K562 (cell line): ENCODE measurements at regions not wholly inside any gene's neighbourhood (a gene's known extent, or its start where the extent isn't known, plus 50 kb on each side); places are given as distances from the start of the nearest gene placed in this dataset.

ENCODE experiments used
- ATAC-seq: fragments of 200-7000 bp; cut with Tn5 transposase; 3 replicates; pipeline ENCODE4 v1.9.1; 2020; ENCODE audit warnings: moderate library complexity
- BruUV-seq: library from RNA; stranded (reverse); fragments of 400-500 nt; replicated peaks from 2 replicates; lab custom pipeline; 2021; lab: Mats Ljungman, UMichigan
- CTCF ChIA-PET: fragments of 300-600 bp; formaldehyde crosslinking; extraction: SDS; loops from one replicate; lab custom pipeline; 2021; ENCODE audit warnings: low intra/inter-chr PET ratio; lab: Yijun Ruan, JAX
- POLR2A ChIA-PET: fragments of 300-600, 350-650 bp; sonication (Branson Sonifier 250); formaldehyde crosslinking; extraction: SDS; loops from one replicate; lab custom pipeline; 2021; ENCODE audit warnings: antibody characterized with exemption, inconsistent platforms; lab: Yijun Ruan, JAX
- DNase-seq, 4 experiments: peaks; one replicate each; pipeline versions ENCODE4 v3.0.0 to v3.0.0-alpha.2; 2011 to 2018; ENCODE audit warnings: low spot score in 3 of 4, mixed read lengths in 3 of 4; ENCODE audit errors: extremely low read depth in 1 of 4
- FAIRE-seq: peaks from 2 replicates; lab custom pipeline; 2011; peaks lifted over from hg19 to GRCh38; lab: Jason Lieb, UNC
- H2AFZ ChIP-seq: 2 replicates; pipeline ENCODE4 v1.6.0; 2011; ENCODE audit warnings: low read depth, low read length, control low read depth, inconsistent platforms
- H3K27ac ChIP-seq: fragments of 200-600 bp; 3 replicates; pipeline ENCODE4 v1.8.0; 2011; ENCODE audit warnings: low read depth, mild to moderate bottlenecking, control low read depth, inconsistent platforms, low read length, moderate library complexity, mixed read lengths; ENCODE audit errors: extremely low read depth
- H3K27me3 ChIP-seq, 2 experiments: fragments of 300-600 bp in 1 of 2; 2 replicates in 1 of 2; 3 replicates in 1 of 2; pipeline versions ENCODE4 v1.6.0 to v1.8.0; 2011; ENCODE audit warnings: inconsistent platforms in 2 of 2, low read length in 2 of 2, mild to moderate bottlenecking in 1 of 2, mixed read lengths in 1 of 2, moderate library complexity in 1 of 2; ENCODE audit not compliant: control insufficient read depth in 2 of 2, insufficient read depth in 2 of 2
- H3K36me3 ChIP-seq: fragments of 300-600 bp; 3 replicates; pipeline ENCODE4 v1.8.0; 2011; ENCODE audit warnings: mild to moderate bottlenecking, low read length, inconsistent platforms; ENCODE audit not compliant: control insufficient read depth, insufficient read depth
- H3K4me1 ChIP-seq, 2 experiments: fragments of 200-600 bp in 1 of 2; replicated peaks in 1 of 2; 2 replicates in 1 of 2; 3 replicates in 1 of 2; pipeline versions ENCODE4 v1.5.1 to v1.8.0; 2011; ENCODE audit warnings: inconsistent platforms in 2 of 2, low read length in 2 of 2, mild to moderate bottlenecking in 1 of 2, mixed read lengths in 1 of 2, moderate library complexity in 1 of 2; ENCODE audit not compliant: control insufficient read depth in 2 of 2, insufficient read depth in 2 of 2
- H3K4me2 ChIP-seq: 2 replicates; pipeline ENCODE4 v1.6.1; 2011; ENCODE audit warnings: low read length, control low read depth, inconsistent platforms, mixed read lengths; ENCODE audit not compliant: insufficient read depth
- H3K4me3 ChIP-seq: fragments of 200-600 bp; sonication (generic), shearing (Covaris generic); 2 replicates; pipeline ENCODE4 v1.5.1; 2016; ENCODE audit warnings: control low read depth, inconsistent platforms
- H3K79me2 ChIP-seq: fragments of 200-600 bp; 3 replicates; pipeline ENCODE4 v1.8.0; 2011; ENCODE audit warnings: low read length, inconsistent platforms; ENCODE audit not compliant: control insufficient read depth, insufficient read depth
- H3K9ac ChIP-seq, 2 experiments: 2 replicates each; pipeline versions ENCODE4 v1.6.0 to v1.6.1; 2011; ENCODE audit warnings: low read depth in 2 of 2, low read length in 2 of 2, control low read depth in 1 of 2, inconsistent platforms in 1 of 2, mild to moderate bottlenecking in 1 of 2, mixed read lengths in 1 of 2; ENCODE audit not compliant: insufficient read depth in 1 of 2
- H3K9me1 ChIP-seq: one replicate; pipeline ENCODE4 v1.6.0; 2011; ENCODE audit warnings: inconsistent platforms, mild to moderate bottlenecking, low read length, moderate library complexity; ENCODE audit not compliant: control insufficient read depth, insufficient read depth
- H3K9me3 ChIP-seq: replicated peaks from 2 replicates; pipeline ENCODE4 v1.5.1; 2011; ENCODE audit warnings: low read depth, low read length, inconsistent platforms; ENCODE audit not compliant: control insufficient read depth, insufficient read depth
- H4K20me1 ChIP-seq: replicated peaks from 2 replicates; pipeline ENCODE4 v1.6.1; 2011; ENCODE audit warnings: low read length, inconsistent platforms, mixed read lengths; ENCODE audit not compliant: control insufficient read depth, insufficient read depth
- ARNT ChIP-seq, 2 experiments: fragments of 450-650 bp; IDR thresholded peaks; 2 replicates each; pipeline ENCODE4 v1.6.1; 2016; ENCODE audit warnings: mild to moderate bottlenecking in 1 of 2
- CCNT2 ChIP-seq: IDR thresholded peaks from 2 replicates; pipeline ENCODE4 v1.6.1; 2011; ENCODE audit warnings: borderline replicate concordance, low read depth, mild to moderate bottlenecking, moderate library complexity, mixed read lengths, low read length; ENCODE audit not compliant: insufficient read length; ENCODE audit errors: extremely low read depth
- EGR1 ChIP-seq: fragments of 450-650 bp; conservative IDR thresholded peaks from 2 replicates; pipeline ENCODE4 v1.6.1; 2017; ENCODE audit warnings: mild to moderate bottlenecking
- HDAC3 ChIP-seq: fragments of 450-650 bp; IDR thresholded peaks from 2 replicates; pipeline ENCODE4 v1.6.1; 2018; ENCODE audit warnings: borderline replicate concordance, mild to moderate bottlenecking, moderate library complexity; ENCODE audit not compliant: partially characterized antibody
- HIVEP1 ChIP-seq: fragments of 250-450 bp; sonication (Bioruptor Pico); IDR thresholded peaks from 2 replicates; pipeline ENCODE4 v1.4.0; 2020; ENCODE audit warnings: mild to moderate bottlenecking
- MCM3 ChIP-seq: fragments of 450-650 bp; IDR thresholded peaks from 2 replicates; pipeline ENCODE4 v1.6.1; 2016
- MCM7 ChIP-seq, 2 experiments: fragments of 450-650 bp; IDR thresholded peaks; 2 replicates each; pipeline ENCODE4 v1.6.1; 2016 to 2018
- SAP30 ChIP-seq: fragments of 200-600 bp; sonication (generic); IDR thresholded peaks from 2 replicates; pipeline ENCODE4 v1.6.1; 2012; ENCODE audit warnings: borderline replicate concordance, low read depth, mild to moderate bottlenecking, moderate library complexity, low read length, control low read depth, inconsistent platforms; ENCODE audit not compliant: insufficient read depth, poor library complexity, severe bottlenecking
- SIN3B ChIP-seq: fragments of 450-650 bp; IDR thresholded peaks from 2 replicates; pipeline ENCODE4 v1.6.1; 2017; ENCODE audit warnings: low read depth, mild to moderate bottlenecking, moderate library complexity
- SIX5 ChIP-seq, 2 experiments: IDR thresholded peaks; 2 replicates each; pipeline ENCODE4 v1.6.1; 2011; ENCODE audit warnings: low read length in 2 of 2, borderline replicate concordance in 1 of 2, low read depth in 1 of 2, mild to moderate bottlenecking in 1 of 2, moderate library complexity in 1 of 2; ENCODE audit not compliant: insufficient read depth in 1 of 2
- SRSF1 ChIP-seq: fragments of 200-400 bp; formaldehyde crosslinking; IDR thresholded peaks from 2 replicates; pipeline ENCODE4 v1.6.1; 2017; ENCODE audit warnings: mild to moderate bottlenecking, low read depth, low read length, moderate library complexity
- TFAM ChIP-seq: fragments of 250-450 bp; sonication (Bioruptor Pico); conservative IDR thresholded peaks from 2 replicates; pipeline ENCODE4 v1.5.0; 2021; ENCODE audit warnings: mild to moderate bottlenecking, moderate library complexity
- ZKSCAN3 ChIP-seq: fragments of 250-450 bp; sonication (Bioruptor Pico); IDR thresholded peaks from 2 replicates; pipeline ENCODE4 v1.4.0; 2020
- WGBS: fragments of 100-300 bp; shearing (Covaris generic); methylation state at CpG from one replicate; pipeline ENCODE4 v1.1.6; 2016; ENCODE audit warnings: low coverage, mixed read lengths; ENCODE audit not compliant: insufficient coverage; ENCODE audit errors: missing lambda C conversion rate; 5-methylcytosine and 5-hydroxymethylcytosine counted together
- in situ Hi-C: fragments of 300-500 bp; cut with MboI; formaldehyde crosslinking; loops from 4 replicates; pipeline ENCODE4 v1.15.0; 2018; ENCODE audit warnings: inconsistent platforms, mixed read lengths
- intact Hi-C: fragments of 100-400 bp; cut with micrococcal nuclease; formaldehyde crosslinking; loops from 2 replicates; pipeline ENCODE4 v1.14.2; 2022
- TF ChIP-seq, protein P1 (sequence below): fragments of 450-650 bp; formaldehyde crosslinking; IDR thresholded peaks from 2 replicates; pipeline ENCODE4 v1.4.0; 2020; ENCODE audit warnings: mild to moderate bottlenecking, moderate library complexity
- TF ChIP-seq, protein P2 (sequence below): fragments of 250-450 bp; sonication (Bioruptor Pico); IDR thresholded peaks from 2 replicates; pipeline ENCODE4 v1.8.0; 2021; ENCODE audit warnings: moderate library complexity, mild to moderate bottlenecking, inconsistent platforms
- TF ChIP-seq, protein P3 (sequence below): fragments of 450-650 bp; IDR thresholded peaks from 2 replicates; pipeline ENCODE4 v1.6.1; 2018; ENCODE audit not compliant: partially characterized antibody

DNA sequence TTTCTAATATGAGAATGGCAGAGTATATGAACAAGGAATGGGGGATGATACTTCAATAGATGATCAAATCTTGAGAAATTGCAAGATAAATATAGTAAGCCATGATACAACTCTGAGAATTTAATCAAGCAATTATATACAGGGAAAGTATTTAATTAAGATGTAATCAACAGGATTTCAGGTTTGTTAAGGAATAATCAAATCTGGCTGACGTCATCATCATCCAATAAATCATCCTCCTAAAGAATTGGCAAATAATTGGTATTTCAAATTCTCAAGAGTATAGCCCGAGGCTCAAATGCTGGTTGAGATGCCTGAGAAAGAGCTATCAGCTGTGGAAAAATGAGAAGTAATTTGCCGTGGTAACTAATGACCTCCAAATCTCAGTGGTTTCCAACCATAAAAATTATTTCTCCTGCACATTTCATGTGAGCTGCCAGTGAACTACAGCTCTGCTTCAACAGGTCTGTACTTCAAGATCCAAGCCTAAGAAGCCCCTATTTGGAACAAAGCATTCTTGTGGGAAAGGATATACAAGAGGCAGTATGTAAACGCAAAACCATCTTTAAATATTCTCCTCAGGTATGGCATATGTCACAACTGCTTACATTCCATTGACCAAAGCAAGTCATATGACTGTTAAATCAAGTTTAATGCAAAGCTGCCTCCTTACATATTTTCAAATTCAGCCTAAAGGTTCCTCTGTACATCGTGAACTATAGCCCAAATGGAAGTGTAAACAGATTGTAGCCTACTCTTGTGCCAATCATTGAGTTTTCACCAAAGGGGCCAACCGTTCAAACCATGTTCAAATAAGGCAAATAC lies 503.0 kb downstream of the KIF20B start:
- DNase-seq, result no peak
- Histone ChIP-seq H3K27me3 (no peaks in the 10 kb centered on the region), H4K20me1 (no peaks in the 10 kb centered on the region), H3K9me3 (no peaks in the 10 kb centered on the region), H3K9me1 (no peaks in the 10 kb centered on the region), H2AFZ (no peak overlapping the region), H3K4me1 (no peaks in the 10 kb centered on the region), H3K4me2 (no peak overlapping the region), H3K27ac (no peak overlapping the region), H3K9ac (no peak overlapping the region), H3K79me2 (no peaks in the 10 kb centered on the region), H3K36me3 (no peaks in the 10 kb centered on the region), H3K4me3 (no peak overlapping the region)
- WGBS, result 0% methylated on average over 5 of the region's 6 CpGs
- POLR2A ChIA-PET, result no interaction called here
- BruUV-seq, result no TSS peak
- in situ Hi-C loops, result no loop called here
- intact Hi-C loops, result no loop called here
- CTCF ChIA-PET, result no interaction called here
- FAIRE-seq, result no peak
- no peak for ATAC-seq
- TF ChIP-seq EGR1 (no peak), HIVEP1 (CRISPR knock-in tag) (no peak), TFAM (CRISPR knock-in tag) (no peak), CCNT2 (no peak), SRSF1 (no peak), HDAC3 (no peak), ZKSCAN3 (no peak), SAP30 (no peak), SIN3B (no peak), MCM7 (IDR thresholded peaks at IDR 0.05) (no peak), ARNT (IDR thresholded peaks at IDR 0.05) (no peak), SIX5 (IDR thresholded peaks at IDR 0.05; ENCODE audit: borderline replicate concordance in 1 of 2, insufficient read depth in 1 of 2, low read depth in 1 of 2, low read length in 2 of 2) (no peak), MCM3 (no peak)
- TF ChIP-seq, protein P1, sequence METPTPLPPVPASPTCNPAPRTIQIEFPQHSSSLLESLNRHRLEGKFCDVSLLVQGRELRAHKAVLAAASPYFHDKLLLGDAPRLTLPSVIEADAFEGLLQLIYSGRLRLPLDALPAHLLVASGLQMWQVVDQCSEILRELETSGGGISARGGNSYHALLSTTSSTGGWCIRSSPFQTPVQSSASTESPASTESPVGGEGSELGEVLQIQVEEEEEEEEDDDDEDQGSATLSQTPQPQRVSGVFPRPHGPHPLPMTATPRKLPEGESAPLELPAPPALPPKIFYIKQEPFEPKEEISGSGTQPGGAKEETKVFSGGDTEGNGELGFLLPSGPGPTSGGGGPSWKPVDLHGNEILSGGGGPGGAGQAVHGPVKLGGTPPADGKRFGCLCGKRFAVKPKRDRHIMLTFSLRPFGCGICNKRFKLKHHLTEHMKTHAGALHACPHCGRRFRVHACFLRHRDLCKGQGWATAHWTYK (CRISPR knock-in tag), result no peak
- TF ChIP-seq, protein P2, sequence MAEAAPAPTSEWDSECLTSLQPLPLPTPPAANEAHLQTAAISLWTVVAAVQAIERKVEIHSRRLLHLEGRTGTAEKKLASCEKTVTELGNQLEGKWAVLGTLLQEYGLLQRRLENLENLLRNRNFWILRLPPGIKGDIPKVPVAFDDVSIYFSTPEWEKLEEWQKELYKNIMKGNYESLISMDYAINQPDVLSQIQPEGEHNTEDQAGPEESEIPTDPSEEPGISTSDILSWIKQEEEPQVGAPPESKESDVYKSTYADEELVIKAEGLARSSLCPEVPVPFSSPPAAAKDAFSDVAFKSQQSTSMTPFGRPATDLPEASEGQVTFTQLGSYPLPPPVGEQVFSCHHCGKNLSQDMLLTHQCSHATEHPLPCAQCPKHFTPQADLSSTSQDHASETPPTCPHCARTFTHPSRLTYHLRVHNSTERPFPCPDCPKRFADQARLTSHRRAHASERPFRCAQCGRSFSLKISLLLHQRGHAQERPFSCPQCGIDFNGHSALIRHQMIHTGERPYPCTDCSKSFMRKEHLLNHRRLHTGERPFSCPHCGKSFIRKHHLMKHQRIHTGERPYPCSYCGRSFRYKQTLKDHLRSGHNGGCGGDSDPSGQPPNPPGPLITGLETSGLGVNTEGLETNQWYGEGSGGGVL (CRISPR knock-in tag), result no peak
- TF ChIP-seq, protein P3, sequence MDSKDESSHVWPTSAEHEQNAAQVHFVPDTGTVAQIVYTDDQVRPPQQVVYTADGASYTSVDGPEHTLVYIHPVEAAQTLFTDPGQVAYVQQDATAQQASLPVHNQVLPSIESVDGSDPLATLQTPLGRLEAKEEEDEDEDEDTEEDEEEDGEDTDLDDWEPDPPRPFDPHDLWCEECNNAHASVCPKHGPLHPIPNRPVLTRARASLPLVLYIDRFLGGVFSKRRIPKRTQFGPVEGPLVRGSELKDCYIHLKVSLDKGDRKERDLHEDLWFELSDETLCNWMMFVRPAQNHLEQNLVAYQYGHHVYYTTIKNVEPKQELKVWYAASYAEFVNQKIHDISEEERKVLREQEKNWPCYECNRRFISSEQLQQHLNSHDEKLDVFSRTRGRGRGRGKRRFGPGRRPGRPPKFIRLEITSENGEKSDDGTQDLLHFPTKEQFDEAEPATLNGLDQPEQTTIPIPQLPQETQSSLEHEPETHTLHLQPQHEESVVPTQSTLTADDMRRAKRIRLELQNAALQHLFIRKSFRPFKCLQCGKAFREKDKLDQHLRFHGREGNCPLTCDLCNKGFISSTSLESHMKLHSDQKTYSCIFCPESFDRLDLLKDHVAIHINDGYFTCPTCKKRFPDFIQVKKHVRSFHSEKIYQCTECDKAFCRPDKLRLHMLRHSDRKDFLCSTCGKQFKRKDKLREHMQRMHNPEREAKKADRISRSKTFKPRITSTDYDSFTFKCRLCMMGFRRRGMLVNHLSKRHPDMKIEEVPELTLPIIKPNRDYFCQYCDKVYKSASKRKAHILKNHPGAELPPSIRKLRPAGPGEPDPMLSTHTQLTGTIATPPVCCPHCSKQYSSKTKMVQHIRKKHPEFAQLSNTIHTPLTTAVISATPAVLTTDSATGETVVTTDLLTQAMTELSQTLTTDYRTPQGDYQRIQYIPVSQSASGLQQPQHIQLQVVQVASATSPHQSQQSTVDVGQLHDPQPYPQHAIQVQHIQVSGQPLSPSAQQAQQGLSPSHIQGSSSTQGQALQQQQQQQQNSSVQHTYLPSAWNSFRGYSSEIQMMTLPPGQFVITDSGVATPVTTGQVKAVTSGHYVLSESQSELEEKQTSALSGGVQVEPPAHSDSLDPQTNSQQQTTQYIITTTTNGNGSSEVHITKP, result no peak
